ENCODE measurements at regions not wholly inside any gene's neighbourhood (a gene's known extent, or its start where the extent isn't known, plus 50 kb on each side); places are given as distances from the start of the nearest gene placed in this dataset.
"Not testable (repeated sequence)": the region's sequence is repeated elsewhere in the genome, so short reads cannot be mapped to it uniquely, and the experiment has no call there.

DNA sequence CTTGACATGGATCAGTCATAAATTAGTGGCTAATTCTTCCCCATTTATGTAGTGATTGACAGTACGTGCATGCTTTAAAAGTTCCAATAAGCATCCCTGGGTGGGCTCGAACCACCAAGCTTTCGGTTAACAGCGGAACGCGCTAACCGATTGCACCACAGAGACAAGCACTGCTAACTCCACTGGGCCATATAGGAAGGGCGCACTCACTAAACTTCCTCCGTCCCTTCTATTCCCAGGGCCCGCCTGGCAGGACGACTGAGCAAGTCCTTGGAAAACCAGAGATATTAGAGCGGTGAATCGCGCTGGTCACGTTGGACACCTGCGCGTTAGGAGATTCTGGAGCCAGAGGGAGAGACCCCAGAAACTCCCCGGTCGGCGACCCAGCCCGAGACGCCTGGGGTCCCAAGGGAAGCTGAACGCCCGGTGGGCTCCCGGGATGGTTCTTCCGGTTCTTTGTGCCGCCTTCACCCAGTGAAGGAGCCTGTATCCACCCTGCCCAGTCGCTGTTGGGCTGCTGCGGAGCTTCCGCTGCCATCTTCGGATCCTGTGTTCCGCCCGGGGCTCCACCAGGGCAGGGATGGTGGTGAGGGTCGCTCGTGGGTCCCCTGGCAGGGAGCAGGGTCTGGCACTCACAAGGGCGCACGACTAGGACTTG, 62.8 kb downstream of the PPIAL4C start:
- H3K4me1 ChIP-seq; H3K9me3 ChIP-seq; H3K27me3 ChIP-seq (replicated peaks in 1 of 7); H3K36me3 ChIP-seq; DNase-seq; intact Hi-C loops (cut with DNase I; ENCODE audit: low total_unique reads): not testable (repeated sequence)
- TF ChIP-seq POLR2AphosphoS5 (IDR thresholded peaks at IDR 0.05) = peak in 2 of 3 donors; percentile 20 to 28
- 0 to 3% (median 2%) methylated on average over 1 to 28 of the region's 37 CpGs; no CpG with 5 or more reads in 1 of the 5 donors for WGBS, 5 donors
- Histone ChIP-seq H3K27ac (peak overlapping the region in 5 of 8 donors; percentile 44 to 72 (median 63)), H3K4me3 (peak overlapping the region; percentile 18 to 67 (median 36))

DNA sequence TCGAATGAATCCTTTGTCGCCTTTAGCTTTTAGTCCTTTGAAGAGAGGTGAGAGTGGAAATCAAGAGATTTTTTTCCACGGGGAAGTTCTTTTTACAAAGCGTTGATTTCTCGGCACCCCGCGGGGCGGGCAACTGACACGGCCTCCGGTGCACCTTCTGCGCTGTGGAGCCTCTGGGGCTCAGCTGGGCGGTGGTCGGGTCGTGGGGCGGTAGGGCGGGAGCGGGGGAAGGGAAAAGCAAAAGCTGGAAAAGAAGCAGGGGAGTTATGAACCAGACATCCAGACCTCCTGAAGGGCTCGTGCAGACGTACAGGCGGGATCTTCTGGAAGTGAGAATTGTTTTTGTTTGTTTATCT, 63.3 kb downstream of the PPIAL4C start:
- H3K4me1 ChIP-seq; H3K9me3 ChIP-seq; intact Hi-C loops (cut with DNase I; ENCODE audit: low total_unique reads); H3K27me3 ChIP-seq (replicated peaks in 1 of 7); H3K36me3 ChIP-seq: not testable (repeated sequence)
- DNase-seq = peak; percentile 79
- Histone ChIP-seq H3K27ac (peak overlapping the region in 5 of 8 donors; percentile 33 to 72 (median 63)), H3K4me3 (peak overlapping the region in 6 of 8 donors; percentile 33 to 67 (median 36))
- WGBS, 5 donors = 17 to 24% (median 20%) methylated on average over 14 to 20 of the region's 20 CpGs

- H3K4me1 ChIP-seq; H3K36me3 ChIP-seq; H3K27me3 ChIP-seq (replicated peaks in 1 of 7); H3K9me3 ChIP-seq; H3K27ac ChIP-seq; intact Hi-C loops (cut with DNase I; ENCODE audit: low total_unique reads); DNase-seq; H3K4me3 ChIP-seq: not testable (repeated sequence)
- 74 to 91% (median 88%) methylated on average over 4 of the region's 4 CpGs for WGBS, 5 donors
Observed at GRCh38 chr1:149657750-149658149, 74.1 kb downstream of the PPIAL4C start.

GRCh38 chr1:149658175-149658574, 74.5 kb downstream of the PPIAL4C start:
- H3K9me3 ChIP-seq; intact Hi-C loops (cut with DNase I; ENCODE audit: low total_unique reads); DNase-seq; H3K27ac ChIP-seq; H3K4me3 ChIP-seq; H3K27me3 ChIP-seq (replicated peaks in 1 of 7); H3K36me3 ChIP-seq; H3K4me1 ChIP-seq: not testable (repeated sequence)
- WGBS, 5 donors = 72 to 83% (median 78%) methylated on average over 2 of the region's 5 CpGs

- H3K27ac ChIP-seq; H3K36me3 ChIP-seq; intact Hi-C loops (cut with DNase I; ENCODE audit: low total_unique reads); H3K4me1 ChIP-seq; H3K9me3 ChIP-seq; H3K27me3 ChIP-seq (replicated peaks in 1 of 7); DNase-seq; H3K4me3 ChIP-seq: not testable (repeated sequence)
- WGBS, 5 donors = 67 to 83% (median 80%) methylated on average over 1 of the region's 2 CpGs; no CpG with 5 or more reads in 2 of the 5 donors
Observed at GRCh38 chr1:149664624-149665023, 81.0 kb downstream of the PPIAL4C start.

DNA sequence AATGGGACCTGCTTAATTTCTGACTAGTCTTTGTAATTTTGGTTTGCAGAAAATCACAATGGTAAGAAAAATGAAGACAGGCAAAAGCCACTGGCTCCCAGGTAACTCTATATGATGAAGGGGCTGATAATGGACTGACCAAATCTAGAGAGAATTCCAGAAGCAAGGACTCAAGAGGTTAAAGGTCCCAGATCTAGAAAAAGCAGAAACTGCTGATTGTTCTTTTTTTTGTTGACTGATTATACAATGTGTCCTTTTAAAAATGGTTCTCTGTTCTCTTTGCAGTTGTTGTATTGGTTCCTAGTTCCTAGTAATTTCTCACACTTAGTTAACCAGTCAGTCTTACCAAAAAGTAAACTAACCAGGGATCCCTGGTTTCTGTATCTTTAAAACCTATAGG, 81.4 kb downstream of the PPIAL4C start:
- H3K27me3 ChIP-seq (replicated peaks in 1 of 7); H3K4me1 ChIP-seq; intact Hi-C loops (cut with DNase I; ENCODE audit: low total_unique reads); DNase-seq; H3K4me3 ChIP-seq; H3K27ac ChIP-seq; H3K36me3 ChIP-seq; H3K9me3 ChIP-seq: not testable (repeated sequence)

DNA sequence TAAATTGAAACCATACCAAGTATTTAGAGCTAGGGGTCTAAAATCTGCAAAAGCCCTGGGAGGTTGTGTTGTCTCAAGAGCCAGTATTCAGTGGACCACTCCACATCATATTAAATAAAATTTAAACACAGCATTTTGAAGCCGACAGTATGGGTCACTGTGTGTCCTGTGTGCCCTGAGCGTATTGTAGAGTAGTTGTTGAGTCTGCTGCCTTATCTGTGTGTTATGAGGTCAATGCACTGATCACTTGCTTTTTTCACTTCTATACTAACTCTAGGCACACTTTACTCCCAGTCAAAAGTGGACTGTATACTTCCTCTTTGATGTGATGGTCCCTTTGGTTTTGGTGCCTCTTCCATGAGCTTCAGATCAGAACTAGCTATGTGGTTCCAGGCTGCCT, 81.9 kb downstream of the PPIAL4C start:
- H3K27ac ChIP-seq; DNase-seq; intact Hi-C loops (cut with DNase I; ENCODE audit: low total_unique reads); H3K4me3 ChIP-seq; H3K27me3 ChIP-seq (replicated peaks in 1 of 7); H3K4me1 ChIP-seq; H3K9me3 ChIP-seq; H3K36me3 ChIP-seq: not testable (repeated sequence)
- 93 to 100% (median 96%) methylated on average over 2 of the region's 2 CpGs for WGBS, 5 donors

DNA sequence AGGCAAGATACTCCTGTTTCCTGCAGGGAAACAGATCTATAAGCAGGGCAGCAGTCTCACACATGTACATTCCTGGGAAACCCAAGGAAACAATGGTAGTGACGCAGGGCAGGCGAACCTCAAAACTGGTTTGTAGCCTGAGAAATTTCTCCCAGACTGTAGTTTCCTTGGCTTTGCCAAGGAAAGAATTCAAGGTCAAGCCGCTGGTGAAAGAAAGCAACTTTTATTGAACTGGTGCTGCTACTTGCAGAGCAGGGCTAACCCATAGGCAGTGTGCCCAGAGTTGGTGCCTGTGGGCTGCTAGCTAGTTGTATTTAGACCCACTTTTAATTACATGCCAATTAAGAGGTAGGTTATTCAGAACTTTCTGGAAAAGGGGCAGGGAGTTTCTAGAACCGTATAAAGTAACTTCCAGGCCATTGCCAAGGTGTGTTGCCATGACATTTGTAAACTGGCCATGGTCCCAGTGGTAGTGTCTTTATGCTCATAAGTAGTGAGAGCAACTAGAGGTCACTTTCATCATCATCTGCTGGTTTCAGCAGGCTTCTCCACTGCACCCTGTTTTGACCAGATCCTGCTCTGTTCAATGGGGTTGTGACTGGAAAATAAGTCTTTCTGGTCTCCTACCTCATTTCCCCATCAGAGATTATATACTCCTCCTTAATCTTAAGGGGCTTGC, 89.7 kb downstream of the PPIAL4C start:
- DNase-seq; H3K4me3 ChIP-seq; H3K9me3 ChIP-seq; H3K4me1 ChIP-seq; H3K36me3 ChIP-seq; intact Hi-C loops (cut with DNase I; ENCODE audit: low total_unique reads); H3K27me3 ChIP-seq (replicated peaks in 1 of 7); H3K27ac ChIP-seq: not testable (repeated sequence)
- 88 to 97% (median 93%) methylated on average over 4 of the region's 4 CpGs for WGBS, 5 donors

- H3K4me1 ChIP-seq; H3K9me3 ChIP-seq; DNase-seq; H3K4me3 ChIP-seq; H3K36me3 ChIP-seq; H3K27ac ChIP-seq; H3K27me3 ChIP-seq (replicated peaks in 1 of 7); intact Hi-C loops (cut with DNase I; ENCODE audit: low total_unique reads): not testable (repeated sequence)
- WGBS, 5 donors = 96 to 99% (median 98%) methylated on average over 22 to 23 of the region's 23 CpGs
Observed at GRCh38 chr1:149674921-149675320, 91.3 kb downstream of the PPIAL4C start.

DNA sequence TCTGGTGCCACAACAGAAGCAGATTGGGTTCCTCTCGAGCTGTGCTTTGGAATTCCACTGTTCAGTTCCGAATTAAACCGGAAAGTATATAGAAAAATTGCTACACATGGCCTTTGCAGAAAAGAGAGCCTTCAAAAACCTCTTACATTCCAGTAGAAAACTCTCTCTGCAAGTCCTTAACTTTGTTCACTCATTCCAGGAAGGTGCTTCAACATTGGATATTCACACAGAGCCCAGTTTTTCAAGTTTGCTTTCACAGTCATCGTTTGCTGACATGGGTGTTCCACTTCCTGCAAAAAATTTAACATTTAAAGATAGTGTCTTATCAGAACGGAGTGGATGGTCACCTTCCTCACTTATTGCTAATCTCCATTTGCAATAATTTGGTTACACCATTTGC, 93.7 kb downstream of the PPIAL4C start:
- H3K4me3 ChIP-seq; H3K9me3 ChIP-seq; H3K27me3 ChIP-seq (replicated peaks in 1 of 7); H3K36me3 ChIP-seq; H3K4me1 ChIP-seq; H3K27ac ChIP-seq; intact Hi-C loops (cut with DNase I; ENCODE audit: low total_unique reads); DNase-seq: not testable (repeated sequence)
- WGBS, 5 donors = 75 to 85% (median 82%) methylated on average over 5 of the region's 5 CpGs

- H3K4me3 ChIP-seq; H3K9me3 ChIP-seq; H3K4me1 ChIP-seq; H3K27ac ChIP-seq; intact Hi-C loops (cut with DNase I; ENCODE audit: low total_unique reads); H3K27me3 ChIP-seq (replicated peaks in 1 of 7); H3K36me3 ChIP-seq; DNase-seq: not testable (repeated sequence)
- 88 to 100% methylated on average over 1 of the region's 3 CpGs; no CpG with 5 or more reads in 3 of the 5 donors for WGBS, 5 donors
Observed at GRCh38 chr1:149686593-149687238, 95.8 kb upstream of the FCGR1A start.

All from spleen (tissue), 11 donors.